Keratinocyte (primary cell): ENCODE measurements at regions not wholly inside any gene's neighbourhood (a gene's known extent, or its start where the extent isn't known, plus 50 kb on each side); places are given as distances from the start of the nearest gene placed in this dataset.

ENCODE experiments used
- EZH2 ChIP-seq: IDR thresholded peaks from one replicate; pipeline ENCODE4 v1.6.1; 2012; ENCODE audit warnings: inconsistent platforms, mild to moderate bottlenecking, low read length, moderate library complexity
- TF ChIP-seq, protein P1 (sequence below), 3 experiments: IDR thresholded peaks in 1 of 3; conservative IDR thresholded peaks in 1 of 3; optimal IDR thresholded peaks in 1 of 3; 2 replicates in 2 of 3; 3 replicates in 1 of 3; pipeline versions ENCODE3 to v1.5.1; 2011; ENCODE audit warnings: low read length in 3 of 3, mild to moderate bottlenecking in 3 of 3, moderate library complexity in 2 of 3, control low read depth in 1 of 3, inconsistent platforms in 1 of 3; ENCODE audit not compliant: insufficient read depth in 2 of 3; ENCODE audit errors: extremely low read depth in 1 of 3

- TF ChIP-seq, protein P1, sequence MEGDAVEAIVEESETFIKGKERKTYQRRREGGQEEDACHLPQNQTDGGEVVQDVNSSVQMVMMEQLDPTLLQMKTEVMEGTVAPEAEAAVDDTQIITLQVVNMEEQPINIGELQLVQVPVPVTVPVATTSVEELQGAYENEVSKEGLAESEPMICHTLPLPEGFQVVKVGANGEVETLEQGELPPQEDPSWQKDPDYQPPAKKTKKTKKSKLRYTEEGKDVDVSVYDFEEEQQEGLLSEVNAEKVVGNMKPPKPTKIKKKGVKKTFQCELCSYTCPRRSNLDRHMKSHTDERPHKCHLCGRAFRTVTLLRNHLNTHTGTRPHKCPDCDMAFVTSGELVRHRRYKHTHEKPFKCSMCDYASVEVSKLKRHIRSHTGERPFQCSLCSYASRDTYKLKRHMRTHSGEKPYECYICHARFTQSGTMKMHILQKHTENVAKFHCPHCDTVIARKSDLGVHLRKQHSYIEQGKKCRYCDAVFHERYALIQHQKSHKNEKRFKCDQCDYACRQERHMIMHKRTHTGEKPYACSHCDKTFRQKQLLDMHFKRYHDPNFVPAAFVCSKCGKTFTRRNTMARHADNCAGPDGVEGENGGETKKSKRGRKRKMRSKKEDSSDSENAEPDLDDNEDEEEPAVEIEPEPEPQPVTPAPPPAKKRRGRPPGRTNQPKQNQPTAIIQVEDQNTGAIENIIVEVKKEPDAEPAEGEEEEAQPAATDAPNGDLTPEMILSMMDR (optimal IDR thresholded peaks at IDR 0.05 in 1 of 3, IDR thresholded peaks at IDR 0.05 in 1 of 3, conservative IDR thresholded peaks at IDR 0.05 in 1 of 3; ENCODE audit: extremely low read depth in 1 of 3, insufficient read depth in 2 of 3, low read length in 3 of 3), result no peak
- no peak for TF ChIP-seq EZH2
Observed at GRCh38 chr3:134080761-134081160, 51.0 kb upstream of the SLCO2A1 start.
